ENCODE measurements at regions not wholly inside any gene's neighbourhood (a gene's known extent, or its start where the extent isn't known, plus 50 kb on each side); places are given as distances from the start of the nearest gene placed in this dataset.

DNA sequence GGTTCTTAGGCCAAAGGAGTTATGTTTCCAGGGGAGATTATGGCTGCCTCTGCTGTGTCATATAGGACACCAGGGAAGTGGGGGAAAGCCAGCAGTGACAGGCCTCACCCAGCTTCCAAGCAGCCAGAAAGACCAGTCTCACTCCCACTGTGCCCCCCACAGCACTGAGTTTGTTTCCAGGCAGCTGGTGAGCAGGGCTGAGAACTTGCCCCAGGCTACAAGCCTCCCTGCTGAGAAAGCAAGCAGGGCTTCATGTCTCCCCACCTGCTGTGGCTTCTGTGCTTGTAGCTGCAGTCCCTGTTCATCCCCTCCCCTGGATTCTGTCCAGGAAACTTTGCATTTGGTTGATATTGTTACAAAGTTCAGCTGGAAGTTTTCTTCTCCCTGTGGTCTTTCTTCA lies 376.3 kb downstream of the PDCD6IP start:
- TF ChIP-seq, protein P1, sequence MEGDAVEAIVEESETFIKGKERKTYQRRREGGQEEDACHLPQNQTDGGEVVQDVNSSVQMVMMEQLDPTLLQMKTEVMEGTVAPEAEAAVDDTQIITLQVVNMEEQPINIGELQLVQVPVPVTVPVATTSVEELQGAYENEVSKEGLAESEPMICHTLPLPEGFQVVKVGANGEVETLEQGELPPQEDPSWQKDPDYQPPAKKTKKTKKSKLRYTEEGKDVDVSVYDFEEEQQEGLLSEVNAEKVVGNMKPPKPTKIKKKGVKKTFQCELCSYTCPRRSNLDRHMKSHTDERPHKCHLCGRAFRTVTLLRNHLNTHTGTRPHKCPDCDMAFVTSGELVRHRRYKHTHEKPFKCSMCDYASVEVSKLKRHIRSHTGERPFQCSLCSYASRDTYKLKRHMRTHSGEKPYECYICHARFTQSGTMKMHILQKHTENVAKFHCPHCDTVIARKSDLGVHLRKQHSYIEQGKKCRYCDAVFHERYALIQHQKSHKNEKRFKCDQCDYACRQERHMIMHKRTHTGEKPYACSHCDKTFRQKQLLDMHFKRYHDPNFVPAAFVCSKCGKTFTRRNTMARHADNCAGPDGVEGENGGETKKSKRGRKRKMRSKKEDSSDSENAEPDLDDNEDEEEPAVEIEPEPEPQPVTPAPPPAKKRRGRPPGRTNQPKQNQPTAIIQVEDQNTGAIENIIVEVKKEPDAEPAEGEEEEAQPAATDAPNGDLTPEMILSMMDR (IDR thresholded peaks at IDR 0.05), result no peak
- no peak overlapping the region for H3K4me3 Mint-ChIP-seq
- H3K27me3 Mint-ChIP-seq (ENCODE audit: insufficient read depth), result no peaks in the 10 kb centered on the region
- H3K36me3 Mint-ChIP-seq (ENCODE audit: low read depth), result no peaks in the 10 kb centered on the region
- H3K9me3 Mint-ChIP-seq, result peaks cover 32% of the 10 kb centered on the region
- DNase-seq, result no peak
- H3K4me1 Mint-ChIP-seq (ENCODE audit: low read depth), result no peaks in the 10 kb centered on the region
- no peak overlapping the region for H3K27ac Mint-ChIP-seq

DNA sequence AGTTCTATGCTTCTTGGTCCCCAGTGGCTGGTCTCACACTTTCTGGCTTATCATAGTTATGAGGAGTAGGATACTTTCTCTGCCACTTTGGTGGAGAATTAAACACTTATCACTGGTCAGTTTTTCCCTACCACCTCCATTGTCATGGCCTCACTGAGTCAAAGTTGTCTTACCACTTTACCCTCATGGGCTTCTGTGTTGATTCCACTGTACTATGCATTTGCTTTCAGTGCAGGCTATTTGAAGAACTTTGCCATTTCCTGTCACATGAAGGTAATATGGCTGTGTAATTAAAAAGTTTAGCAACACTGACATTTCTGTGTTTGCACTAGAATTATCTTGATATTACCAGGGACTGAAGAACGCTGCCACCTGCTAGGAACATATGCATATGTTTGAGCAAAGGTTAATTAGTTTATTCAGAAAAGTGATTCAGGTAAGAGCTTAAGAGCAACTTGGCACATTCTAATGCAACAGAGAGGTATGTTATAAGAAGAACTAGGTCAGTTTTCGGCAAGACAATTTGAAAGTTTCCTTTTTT lies 377.3 kb downstream of the PDCD6IP start:
- no peak overlapping the region for H3K27ac Mint-ChIP-seq
- no peaks in the 10 kb centered on the region for H3K27me3 Mint-ChIP-seq (ENCODE audit: insufficient read depth)
- no peak for DNase-seq
- H3K9me3 Mint-ChIP-seq, result peaks cover 29% of the 10 kb centered on the region
- H3K4me1 Mint-ChIP-seq (ENCODE audit: low read depth), result no peaks in the 10 kb centered on the region
- H3K4me3 Mint-ChIP-seq, result no peak overlapping the region
- TF ChIP-seq, protein P1 (IDR thresholded peaks at IDR 0.05), result no peak
- no peaks in the 10 kb centered on the region for H3K36me3 Mint-ChIP-seq (ENCODE audit: low read depth)

DNA sequence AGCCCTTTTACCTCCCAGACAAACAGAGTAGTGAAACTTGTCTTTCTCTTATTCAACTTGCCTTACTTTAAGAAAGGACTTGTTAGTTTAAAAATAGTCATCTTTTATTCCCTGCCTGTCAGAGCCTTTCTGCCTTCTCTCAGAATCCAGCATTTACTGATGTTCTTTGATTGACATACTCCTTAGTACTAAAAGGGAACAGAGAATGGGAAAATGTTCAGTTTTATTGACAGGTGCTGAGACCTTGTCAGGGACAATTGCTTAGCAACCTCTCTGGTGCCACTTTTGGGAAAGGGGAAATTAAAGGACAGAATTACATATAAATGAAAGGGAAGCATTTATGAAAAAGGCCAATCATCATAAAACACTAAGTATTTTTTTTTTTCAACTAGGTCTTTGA lies 378.3 kb downstream of the PDCD6IP start:
- TF ChIP-seq, protein P1 (IDR thresholded peaks at IDR 0.05), result no peak
- H3K27ac Mint-ChIP-seq, result no peak overlapping the region
- H3K27me3 Mint-ChIP-seq (ENCODE audit: insufficient read depth), result no peaks in the 10 kb centered on the region
- no peak overlapping the region for H3K4me3 Mint-ChIP-seq
- H3K9me3 Mint-ChIP-seq, result peaks cover 28% of the 10 kb centered on the region
- H3K4me1 Mint-ChIP-seq (ENCODE audit: low read depth), result no peaks in the 10 kb centered on the region
- DNase-seq, result no peak
- no peaks in the 10 kb centered on the region for H3K36me3 Mint-ChIP-seq (ENCODE audit: low read depth)

DNA sequence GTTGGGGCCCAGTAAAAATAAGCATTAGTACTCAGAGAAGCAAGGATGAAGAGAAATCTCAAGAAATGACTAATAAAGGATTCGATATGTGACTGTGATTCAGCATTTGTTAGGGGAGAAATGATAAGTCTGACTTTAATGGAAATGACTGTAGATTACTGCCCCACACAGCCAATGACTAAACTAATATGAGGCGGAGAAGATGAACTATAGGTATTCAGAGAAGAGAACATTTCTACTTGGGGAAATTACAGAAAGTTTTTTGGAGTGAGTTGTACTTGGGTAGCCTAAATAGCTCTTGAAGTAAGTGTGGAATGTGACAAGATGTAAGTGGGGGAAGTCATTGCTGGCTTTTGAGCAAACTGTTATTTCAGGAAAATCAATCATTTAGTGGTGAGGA lies 380.0 kb downstream of the PDCD6IP start:
- peaks cover 21% of the 10 kb centered on the region for H3K9me3 Mint-ChIP-seq
- TF ChIP-seq, protein P1 (IDR thresholded peaks at IDR 0.05), result no peak
- H3K4me3 Mint-ChIP-seq, result no peak overlapping the region
- no peak overlapping the region for H3K27ac Mint-ChIP-seq
- H3K27me3 Mint-ChIP-seq (ENCODE audit: insufficient read depth), result no peaks in the 10 kb centered on the region; the same call in 1 of the 2 replicates
- no peak for DNase-seq
- no peaks in the 10 kb centered on the region for H3K4me1 Mint-ChIP-seq (ENCODE audit: low read depth)
- no peaks in the 10 kb centered on the region for H3K36me3 Mint-ChIP-seq (ENCODE audit: low read depth)

DNA sequence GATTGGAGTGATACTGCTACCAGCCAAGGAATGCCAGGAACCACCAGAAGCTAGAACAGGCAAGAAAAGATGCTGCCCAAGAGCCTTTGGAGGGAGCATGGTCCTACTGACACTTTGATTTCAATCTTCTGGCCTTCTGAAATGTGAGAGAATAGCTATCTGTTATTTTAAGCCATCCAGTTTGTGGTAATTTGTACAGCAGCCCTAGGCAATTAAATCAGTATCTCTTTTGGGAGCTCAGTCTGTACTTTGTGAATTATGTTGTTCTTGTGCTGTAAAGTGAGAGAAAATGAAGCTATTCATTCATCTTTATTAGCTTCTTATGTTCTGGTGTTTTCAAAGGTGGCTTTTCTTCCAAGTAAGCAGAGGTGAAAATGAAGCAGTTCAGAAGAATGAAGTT lies 381.3 kb downstream of the PDCD6IP start:
- Mint-ChIP-seq H3K27ac (no peak overlapping the region), H3K9me3 (peaks cover 20% of the 10 kb centered on the region), H3K4me1 (ENCODE audit: low read depth) (no peaks in the 10 kb centered on the region), H3K4me3 (no peak overlapping the region), H3K27me3 (ENCODE audit: insufficient read depth) (no peaks in the 10 kb centered on the region; the same call in none of the 2 replicates), H3K36me3 (ENCODE audit: low read depth) (no peaks in the 10 kb centered on the region)
- DNase-seq, result no peak
- TF ChIP-seq, protein P1 (IDR thresholded peaks at IDR 0.05), result no peak

DNA sequence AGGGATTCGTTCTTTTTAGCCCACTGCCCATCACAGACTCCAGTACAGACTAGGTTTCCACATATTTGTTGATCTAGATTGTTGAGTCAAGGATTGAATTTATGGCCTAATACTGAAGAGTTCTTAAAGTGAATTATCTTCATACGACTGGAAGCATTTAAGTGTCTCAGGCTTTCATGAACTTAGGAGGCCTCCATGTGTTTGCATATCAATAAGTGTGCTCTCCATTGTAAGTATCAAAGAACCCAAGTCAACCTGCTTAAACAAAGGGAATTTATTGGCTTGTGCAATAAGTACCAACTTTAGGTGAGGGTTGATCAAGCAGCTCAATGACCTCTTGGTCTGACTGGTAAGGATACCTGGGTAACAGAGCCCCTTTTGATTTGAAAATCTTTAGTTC lies 382.1 kb downstream of the PDCD6IP start:
- Mint-ChIP-seq H3K4me3 (no peak overlapping the region), H3K27ac (no peak overlapping the region), H3K36me3 (ENCODE audit: low read depth) (no peaks in the 10 kb centered on the region), H3K27me3 (ENCODE audit: insufficient read depth) (no peaks in the 10 kb centered on the region; the same call in none of the 2 replicates), H3K4me1 (ENCODE audit: low read depth) (no peaks in the 10 kb centered on the region), H3K9me3 (peaks cover 22% of the 10 kb centered on the region)
- TF ChIP-seq, protein P1 (IDR thresholded peaks at IDR 0.05), result no peak
- DNase-seq, result no peak
